ENCODE measurements at regions not wholly inside any gene's neighbourhood (a gene's known extent, or its start where the extent isn't known, plus 50 kb on each side); places are given as distances from the start of the nearest gene placed in this dataset.
A peak's percentile ranks its signal among the peaks of the same experiment; 100 is the strongest.

DNA sequence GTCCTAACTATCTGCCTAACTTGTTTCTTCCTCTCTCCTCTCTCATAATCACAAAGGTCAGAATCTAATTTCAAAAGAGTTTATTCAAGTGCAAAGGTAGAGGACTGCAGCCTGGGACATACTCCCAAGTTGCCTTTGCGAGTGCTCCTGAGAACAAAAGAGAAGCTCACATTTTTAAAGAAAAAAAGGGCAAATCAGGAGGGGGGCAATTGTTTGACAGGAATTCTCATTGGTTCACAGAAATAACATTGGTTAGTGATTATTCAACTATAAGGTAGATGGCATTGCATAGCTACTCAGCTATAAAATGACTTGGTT lies 108.1 kb upstream of the RAI14 start:
- DNase-seq (no peak), ATAC-seq (no peak)
- TF ChIP-seq CTCF (IDR thresholded peaks at IDR 0.05) (no peak), POLR2A (IDR thresholded peaks at IDR 0.05) (no peak)
- Histone ChIP-seq H3K27me3 (no peaks in the 10 kb centered on the region), H3K27ac (no peak overlapping the region), H3K4me1 (peaks cover 10% of the 10 kb centered on the region), H3K9me3 (peaks cover 0 to 20% (median 0%) of the 10 kb centered on the region in 3 donors), H3K4me3 (no peak overlapping the region), H3K36me3 (replicated peaks in 1 of 2; ENCODE audit: insufficient read depth in 1 of 2, low read depth in 2 of 2) (no peaks in the 10 kb centered on the region)
- WGBS, 2 donors: 90 to 91% methylated on average over 1 of the region's 1 CpG
- intact Hi-C loops (cut with DNase I): no loop called here

GRCh38 chr5:34550247-34550646 lies 105.9 kb upstream of the RAI14 start:
- ATAC-seq: no peak
- no peak for TF ChIP-seq POLR2A (IDR thresholded peaks at IDR 0.05)

DNA sequence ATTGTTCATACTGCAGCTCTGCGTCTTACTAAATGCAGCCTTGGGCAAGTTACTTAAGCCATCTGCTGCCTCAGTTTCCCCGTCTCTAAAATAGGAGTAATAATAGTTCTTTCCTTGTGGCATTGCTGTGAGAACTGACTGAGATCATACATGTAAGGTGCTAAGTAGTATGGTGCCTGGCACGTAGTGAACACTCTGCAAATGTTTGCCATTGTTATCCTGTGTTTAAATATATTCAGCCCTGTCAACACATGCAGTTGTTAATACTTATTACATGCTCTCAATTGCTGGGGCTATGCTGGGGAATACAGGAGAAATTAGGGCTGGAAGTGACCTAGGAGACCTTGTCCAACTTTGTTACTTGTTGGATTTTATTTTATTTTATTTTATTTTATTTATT lies 105.2 kb upstream of the RAI14 start:
- DNase-seq (no peak), ATAC-seq (no peak)
- Histone ChIP-seq H3K4me3 (no peak overlapping the region), H3K27ac (no peak overlapping the region), H3K36me3 (replicated peaks in 1 of 2; ENCODE audit: insufficient read depth in 1 of 2, low read depth in 2 of 2) (no peaks in the 10 kb centered on the region), H3K9me3 (peaks cover 0 to 3% (median 0%) of the 10 kb centered on the region in 3 donors), H3K27me3 (no peaks in the 10 kb centered on the region), H3K4me1 (peaks cover 17% of the 10 kb centered on the region)
- intact Hi-C loops (cut with DNase I): no loop called here
- WGBS, 2 donors: 11 to 16% methylated on average over 3 of the region's 3 CpGs
- TF ChIP-seq POLR2A (IDR thresholded peaks at IDR 0.05) (no peak), CTCF (IDR thresholded peaks at IDR 0.05) (no peak)

More at GRCh38 chr5:34550247-34550646, 105.9 kb upstream of the RAI14 start:
- intact Hi-C loops (cut with DNase I): no loop called here
- Histone ChIP-seq H3K4me1 (peaks cover 10% of the 10 kb centered on the region), H3K9me3 (peaks cover 0 to 6% (median 0%) of the 10 kb centered on the region in 3 donors), H3K27me3 (no peaks in the 10 kb centered on the region), H3K36me3 (replicated peaks in 1 of 2; ENCODE audit: insufficient read depth in 1 of 2, low read depth in 2 of 2) (no peaks in the 10 kb centered on the region), H3K4me3 (no peak overlapping the region), H3K27ac (no peak overlapping the region)
- no peak for DNase-seq
- WGBS, 2 donors: 88 to 89% methylated on average over 2 of the region's 2 CpGs

- intact Hi-C loops (cut with DNase I): no loop called here
- Histone ChIP-seq H3K4me3 (no peak overlapping the region), H3K27ac (no peak overlapping the region), H3K36me3 (replicated peaks in 1 of 2; ENCODE audit: insufficient read depth in 1 of 2, low read depth in 2 of 2) (no peaks in the 10 kb centered on the region), H3K27me3 (no peaks in the 10 kb centered on the region), H3K4me1 (peaks cover 26% of the 10 kb centered on the region), H3K9me3 (peaks cover 0 to 3% (median 0%) of the 10 kb centered on the region in 3 donors)
- 41 to 52% methylated on average over 4 of the region's 4 CpGs for WGBS, 2 donors
- peak in 1 of 7 experiments; percentile 9 for TF ChIP-seq CTCF (IDR thresholded peaks at IDR 0.05)
- TF ChIP-seq POLR2A (IDR thresholded peaks at IDR 0.05): no peak
- DNase-seq (peak; percentile 29 to 69 (median 40)), ATAC-seq (peak; percentile 76)
These were observed 104.2 kb upstream of the RAI14 start for GRCh38 chr5:34551911-34552433.

- Histone ChIP-seq H3K27ac (no peak overlapping the region), H3K27me3 (no peaks in the 10 kb centered on the region), H3K4me1 (peaks cover 26% of the 10 kb centered on the region), H3K4me3 (no peak overlapping the region), H3K9me3 (no peaks in the 10 kb centered on the region), H3K36me3 (replicated peaks in 1 of 2; ENCODE audit: insufficient read depth in 1 of 2, low read depth in 2 of 2) (no peaks in the 10 kb centered on the region)
- intact Hi-C loops (cut with DNase I): no loop called here
- TF ChIP-seq CTCF (IDR thresholded peaks at IDR 0.05) (no peak), POLR2A (IDR thresholded peaks at IDR 0.05) (no peak)
- ATAC-seq: no peak
- 94 to 95% methylated on average over 3 of the region's 3 CpGs for WGBS, 2 donors
- DNase-seq: no peak
These were observed 103.4 kb upstream of the RAI14 start for GRCh38 chr5:34552686-34553085.
